HEK293 (cell line): ENCODE measurements at regions not wholly inside any gene's neighbourhood (a gene's known extent, or its start where the extent isn't known, plus 50 kb on each side); places are given as distances from the start of the nearest gene placed in this dataset.

Experiments used
- CTCF ChIA-PET: fragments of 350-600 bp; formaldehyde crosslinking; extraction: SDS; loops from one replicate; lab custom pipeline; 2021; ENCODE audit warnings: antibody characterized with exemption; lab: Yijun Ruan, JAX
- POLR2A ChIA-PET: fragments of 300-600 bp; formaldehyde crosslinking; extraction: SDS; loops from one replicate; lab custom pipeline; 2020; ENCODE audit warnings: antibody characterized with exemption, inconsistent platforms; lab: Yijun Ruan, JAX
- H3K27ac ChIP-seq: fragments of 200-500 bp; sonication (Bioruptor generic); 2 replicates; pipeline ENCODE4 v1.5.1; 2014; ENCODE audit warnings: low read depth, low read length, control low read depth, inconsistent platforms; ENCODE audit errors: extremely low read depth
- H3K36me3 ChIP-seq, 2 experiments: fragments of 200-500 bp in 1 of 2; sonication (Bioruptor generic) in 1 of 2; 1 replicate in 1 of 2; 2 replicates in 1 of 2; pipeline ENCODE4 v1.5.1; 2014 to 2017; ENCODE audit warnings: inconsistent platforms in 2 of 2, low read length in 2 of 2; ENCODE audit not compliant: control insufficient read depth in 2 of 2, insufficient read depth in 1 of 2
- H3K4me1 ChIP-seq: fragments of 200-500 bp; sonication (Bioruptor generic); 2 replicates; pipeline ENCODE4 v1.5.1; 2014; ENCODE audit warnings: mild to moderate bottlenecking, low read length, inconsistent platforms; ENCODE audit not compliant: control insufficient read depth, insufficient read depth
- H3K4me3 ChIP-seq: 2 replicates; pipeline ENCODE4 v1.5.1; 2011; ENCODE audit warnings: low read depth, mild to moderate bottlenecking, control low read depth, low read length, moderate library complexity
- H3K9me3 ChIP-seq: fragments of 200-500 bp; sonication (Bioruptor generic); 2 replicates; pipeline ENCODE4 v1.5.1; 2014; ENCODE audit warnings: low read depth, low read length, inconsistent platforms; ENCODE audit not compliant: control insufficient read depth, insufficient read depth
- EGR2 ChIP-seq: fragments of 450-650 bp; formaldehyde crosslinking; IDR thresholded peaks from 2 replicates; pipeline ENCODE4 v1.5.1; 2016; ENCODE audit warnings: low read depth, missing biosample characterization, missing genetic modification characterization
- IKZF3 ChIP-seq: fragments of 450-650 bp; IDR thresholded peaks from 2 replicates; pipeline ENCODE4 v1.5.0; 2018; ENCODE audit warnings: missing biosample characterization, mild to moderate bottlenecking, missing genetic modification characterization, moderate library complexity
- SP7 ChIP-seq: fragments of 450-650 bp; formaldehyde crosslinking; IDR thresholded peaks from 2 replicates; pipeline ENCODE4 v1.5.1; 2016; ENCODE audit warnings: missing biosample characterization, missing genetic modification characterization
- YY1 ChIP-seq: fragments of 450-650 bp; formaldehyde crosslinking; IDR thresholded peaks from 2 replicates; pipeline ENCODE4 v1.5.1; 2018; ENCODE audit warnings: missing biosample characterization, missing genetic modification characterization
- ZNF169 ChIP-seq: fragments of 450-650 bp; formaldehyde crosslinking; IDR thresholded peaks from 2 replicates; pipeline ENCODE4 v1.5.1; 2016; ENCODE audit warnings: missing biosample characterization, missing genetic modification characterization
- ZNF211 ChIP-seq: fragments of 450-650 bp; formaldehyde crosslinking; IDR thresholded peaks from 2 replicates; pipeline ENCODE4 v1.5.1; 2016; ENCODE audit warnings: low read depth, missing biosample characterization, missing genetic modification characterization
- ZNF239 ChIP-seq: fragments of 450-650 bp; formaldehyde crosslinking; IDR thresholded peaks from 2 replicates; pipeline ENCODE4 v1.5.1; 2016; ENCODE audit warnings: missing biosample characterization, missing genetic modification characterization
- ZNF366 ChIP-seq: fragments of 450-650 bp; formaldehyde crosslinking; conservative IDR thresholded peaks from 2 replicates; pipeline ENCODE4 v1.5.1; 2016; ENCODE audit warnings: missing biosample characterization, missing genetic modification characterization
- ZNF571 ChIP-seq: fragments of 450-650 bp; formaldehyde crosslinking; IDR thresholded peaks from 2 replicates; pipeline ENCODE4 v1.5.0; 2017; ENCODE audit warnings: missing biosample characterization, missing genetic modification characterization
- ZNF610 ChIP-seq: fragments of 450-650 bp; formaldehyde crosslinking; IDR thresholded peaks from 2 replicates; pipeline ENCODE4 v1.5.1; 2016; ENCODE audit warnings: missing biosample characterization, missing genetic modification characterization, borderline replicate concordance
- ZNF660 ChIP-seq: fragments of 450-650 bp; IDR thresholded peaks from 2 replicates; pipeline ENCODE4 v1.5.1; 2018; ENCODE audit warnings: missing biosample characterization, mild to moderate bottlenecking, missing genetic modification characterization
- ZNF777 ChIP-seq: fragments of 450-650 bp; formaldehyde crosslinking; IDR thresholded peaks from 2 replicates; pipeline ENCODE4 v1.5.1; 2017; ENCODE audit warnings: missing biosample characterization, missing genetic modification characterization, borderline replicate concordance
- TF ChIP-seq, protein P1 (sequence below): fragments of 450-650 bp; formaldehyde crosslinking; IDR thresholded peaks from 2 replicates; pipeline ENCODE4 v1.5.1; 2016; ENCODE audit warnings: missing biosample characterization, missing genetic modification characterization
- TF ChIP-seq, protein P2 (sequence below): fragments of 450-650 bp; formaldehyde crosslinking; IDR thresholded peaks from 2 replicates; pipeline ENCODE4 v1.5.1; 2016; ENCODE audit warnings: missing biosample characterization, missing genetic modification characterization
- TF ChIP-seq, protein P3 (sequence below): fragments of 450-650 bp; formaldehyde crosslinking; IDR thresholded peaks from 2 replicates; pipeline ENCODE4 v1.5.1; 2016; ENCODE audit warnings: missing biosample characterization, missing genetic modification characterization
- TF ChIP-seq, protein P4 (sequence below): fragments of 450-650 bp; formaldehyde crosslinking; IDR thresholded peaks from 2 replicates; pipeline ENCODE4 v1.5.1; 2016; ENCODE audit warnings: missing biosample characterization, missing genetic modification characterization
- TF ChIP-seq, protein P5 (sequence below): fragments of 450-650 bp; formaldehyde crosslinking; IDR thresholded peaks from 2 replicates; pipeline ENCODE4; 2016; ENCODE audit warnings: missing biosample characterization, missing genetic modification characterization

DNA sequence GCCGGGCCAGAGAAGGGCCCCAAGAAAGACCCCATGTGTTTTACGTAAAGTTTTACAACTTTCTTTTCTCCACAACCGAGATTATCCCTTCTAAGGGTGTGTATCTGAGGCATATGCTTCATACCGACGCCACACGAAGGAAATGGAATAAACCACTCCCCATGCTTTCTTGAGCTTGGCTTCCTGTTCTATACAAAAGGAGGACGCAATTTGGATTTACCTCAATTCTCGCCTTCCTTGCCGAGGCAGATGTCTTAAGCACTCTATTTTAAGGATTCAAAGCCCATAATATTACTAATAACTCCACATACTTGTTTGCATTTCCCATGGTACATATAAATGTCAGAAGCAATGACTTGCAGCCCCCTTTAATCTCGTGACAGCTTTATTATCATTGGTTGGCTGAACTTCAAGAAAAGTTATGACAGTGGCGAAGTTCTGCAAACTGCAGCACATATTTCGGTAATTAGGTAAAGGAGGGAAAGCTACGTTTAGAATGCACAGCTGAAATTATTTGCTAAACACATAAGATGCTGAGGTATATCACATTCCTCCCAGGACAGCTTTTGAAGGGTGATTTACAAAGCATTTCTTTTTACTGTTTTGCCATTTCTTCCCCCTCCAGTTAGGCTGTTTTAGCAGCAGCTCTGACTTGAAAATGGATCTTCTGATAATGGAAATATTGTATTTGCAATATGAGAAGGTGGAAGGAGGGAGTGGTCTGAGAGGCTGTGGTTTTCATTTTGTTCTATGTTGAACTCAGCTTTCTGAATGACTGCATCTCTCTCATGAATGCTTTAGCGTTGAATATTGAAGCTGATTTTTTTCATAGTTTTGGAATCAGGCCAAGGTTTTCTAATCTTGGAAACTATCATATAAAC lies 330.5 kb downstream of the EPHA7 start (continued):
- TF ChIP-seq, protein P1, sequence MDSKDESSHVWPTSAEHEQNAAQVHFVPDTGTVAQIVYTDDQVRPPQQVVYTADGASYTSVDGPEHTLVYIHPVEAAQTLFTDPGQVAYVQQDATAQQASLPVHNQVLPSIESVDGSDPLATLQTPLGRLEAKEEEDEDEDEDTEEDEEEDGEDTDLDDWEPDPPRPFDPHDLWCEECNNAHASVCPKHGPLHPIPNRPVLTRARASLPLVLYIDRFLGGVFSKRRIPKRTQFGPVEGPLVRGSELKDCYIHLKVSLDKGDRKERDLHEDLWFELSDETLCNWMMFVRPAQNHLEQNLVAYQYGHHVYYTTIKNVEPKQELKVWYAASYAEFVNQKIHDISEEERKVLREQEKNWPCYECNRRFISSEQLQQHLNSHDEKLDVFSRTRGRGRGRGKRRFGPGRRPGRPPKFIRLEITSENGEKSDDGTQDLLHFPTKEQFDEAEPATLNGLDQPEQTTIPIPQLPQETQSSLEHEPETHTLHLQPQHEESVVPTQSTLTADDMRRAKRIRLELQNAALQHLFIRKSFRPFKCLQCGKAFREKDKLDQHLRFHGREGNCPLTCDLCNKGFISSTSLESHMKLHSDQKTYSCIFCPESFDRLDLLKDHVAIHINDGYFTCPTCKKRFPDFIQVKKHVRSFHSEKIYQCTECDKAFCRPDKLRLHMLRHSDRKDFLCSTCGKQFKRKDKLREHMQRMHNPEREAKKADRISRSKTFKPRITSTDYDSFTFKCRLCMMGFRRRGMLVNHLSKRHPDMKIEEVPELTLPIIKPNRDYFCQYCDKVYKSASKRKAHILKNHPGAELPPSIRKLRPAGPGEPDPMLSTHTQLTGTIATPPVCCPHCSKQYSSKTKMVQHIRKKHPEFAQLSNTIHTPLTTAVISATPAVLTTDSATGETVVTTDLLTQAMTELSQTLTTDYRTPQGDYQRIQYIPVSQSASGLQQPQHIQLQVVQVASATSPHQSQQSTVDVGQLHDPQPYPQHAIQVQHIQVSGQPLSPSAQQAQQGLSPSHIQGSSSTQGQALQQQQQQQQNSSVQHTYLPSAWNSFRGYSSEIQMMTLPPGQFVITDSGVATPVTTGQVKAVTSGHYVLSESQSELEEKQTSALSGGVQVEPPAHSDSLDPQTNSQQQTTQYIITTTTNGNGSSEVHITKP (tag by site-specific recombination) = peak; percentile 95
- TF ChIP-seq, protein P2, sequence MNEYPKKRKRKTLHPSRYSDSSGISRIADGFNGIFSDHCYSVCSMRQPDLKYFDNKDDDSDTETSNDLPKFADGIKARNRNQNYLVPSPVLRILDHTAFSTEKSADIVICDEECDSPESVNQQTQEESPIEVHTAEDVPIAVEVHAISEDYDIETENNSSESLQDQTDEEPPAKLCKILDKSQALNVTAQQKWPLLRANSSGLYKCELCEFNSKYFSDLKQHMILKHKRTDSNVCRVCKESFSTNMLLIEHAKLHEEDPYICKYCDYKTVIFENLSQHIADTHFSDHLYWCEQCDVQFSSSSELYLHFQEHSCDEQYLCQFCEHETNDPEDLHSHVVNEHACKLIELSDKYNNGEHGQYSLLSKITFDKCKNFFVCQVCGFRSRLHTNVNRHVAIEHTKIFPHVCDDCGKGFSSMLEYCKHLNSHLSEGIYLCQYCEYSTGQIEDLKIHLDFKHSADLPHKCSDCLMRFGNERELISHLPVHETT (tag by site-specific recombination) = peak; percentile 42; the same call in 1 of the 2 replicates
- TF ChIP-seq ZNF660 (tag by site-specific recombination) = 0 out of 2 replicates have a peak, but pooled peaks have one; percentile 14
- TF ChIP-seq EGR2 (tag by site-specific recombination) = no peak
- TF ChIP-seq, protein P3, sequence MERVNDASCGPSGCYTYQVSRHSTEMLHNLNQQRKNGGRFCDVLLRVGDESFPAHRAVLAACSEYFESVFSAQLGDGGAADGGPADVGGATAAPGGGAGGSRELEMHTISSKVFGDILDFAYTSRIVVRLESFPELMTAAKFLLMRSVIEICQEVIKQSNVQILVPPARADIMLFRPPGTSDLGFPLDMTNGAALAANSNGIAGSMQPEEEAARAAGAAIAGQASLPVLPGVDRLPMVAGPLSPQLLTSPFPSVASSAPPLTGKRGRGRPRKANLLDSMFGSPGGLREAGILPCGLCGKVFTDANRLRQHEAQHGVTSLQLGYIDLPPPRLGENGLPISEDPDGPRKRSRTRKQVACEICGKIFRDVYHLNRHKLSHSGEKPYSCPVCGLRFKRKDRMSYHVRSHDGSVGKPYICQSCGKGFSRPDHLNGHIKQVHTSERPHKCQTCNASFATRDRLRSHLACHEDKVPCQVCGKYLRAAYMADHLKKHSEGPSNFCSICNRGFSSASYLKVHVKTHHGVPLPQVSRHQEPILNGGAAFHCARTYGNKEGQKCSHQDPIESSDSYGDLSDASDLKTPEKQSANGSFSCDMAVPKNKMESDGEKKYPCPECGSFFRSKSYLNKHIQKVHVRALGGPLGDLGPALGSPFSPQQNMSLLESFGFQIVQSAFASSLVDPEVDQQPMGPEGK (tag by site-specific recombination) = peak; percentile 57; the same call in 1 of the 2 replicates
- no peak for TF ChIP-seq ZNF571 (tag by site-specific recombination)
- TF ChIP-seq ZNF610 = peak; percentile 65; the same call in 1 of the 2 replicates
- TF ChIP-seq ZNF169 (tag by site-specific recombination) = no peak

DNA sequence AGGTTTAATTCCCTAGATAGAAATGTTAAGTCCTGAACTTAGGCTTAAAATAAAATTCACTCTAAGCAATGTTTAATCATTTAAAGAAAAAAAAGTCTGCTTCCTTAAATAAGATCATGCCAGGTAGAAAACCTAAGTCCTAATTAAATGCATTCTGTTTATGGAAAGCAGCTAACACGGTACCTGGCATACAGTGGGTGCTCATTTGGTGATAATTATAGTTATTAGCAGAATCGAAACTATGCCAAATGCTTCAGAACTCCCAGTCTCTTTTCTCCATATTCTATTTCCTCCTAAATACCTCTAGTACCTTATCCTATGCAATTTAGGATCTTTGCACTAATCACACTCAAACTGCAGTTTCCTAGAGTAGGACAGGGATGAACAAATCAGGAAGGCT lies 331.8 kb downstream of the EPHA7 start:
- ChIA-PET POLR2A (interaction anchor here (2.6 kb wide), 1 partner anchor 331 kb away, joined by 29 read pairs; the partner anchor contains the start of gene EPHA7), CTCF (interaction anchor here (0.7 to 1.3 kb wide), 3 partner anchors 10 to 617 kb away, joined by 3 to 4 read pairs (median 3); no protein-coding TSS in a partner anchor)
- no peaks in the 10 kb centered on the region for H3K9me3 ChIP-seq
- peak; percentile 94 for TF ChIP-seq SP7 (tag by site-specific recombination)
- TF ChIP-seq IKZF3 (tag by site-specific recombination) = 0 out of 2 replicates have a peak, but pooled peaks have one; percentile 8
- TF ChIP-seq, protein P4, sequence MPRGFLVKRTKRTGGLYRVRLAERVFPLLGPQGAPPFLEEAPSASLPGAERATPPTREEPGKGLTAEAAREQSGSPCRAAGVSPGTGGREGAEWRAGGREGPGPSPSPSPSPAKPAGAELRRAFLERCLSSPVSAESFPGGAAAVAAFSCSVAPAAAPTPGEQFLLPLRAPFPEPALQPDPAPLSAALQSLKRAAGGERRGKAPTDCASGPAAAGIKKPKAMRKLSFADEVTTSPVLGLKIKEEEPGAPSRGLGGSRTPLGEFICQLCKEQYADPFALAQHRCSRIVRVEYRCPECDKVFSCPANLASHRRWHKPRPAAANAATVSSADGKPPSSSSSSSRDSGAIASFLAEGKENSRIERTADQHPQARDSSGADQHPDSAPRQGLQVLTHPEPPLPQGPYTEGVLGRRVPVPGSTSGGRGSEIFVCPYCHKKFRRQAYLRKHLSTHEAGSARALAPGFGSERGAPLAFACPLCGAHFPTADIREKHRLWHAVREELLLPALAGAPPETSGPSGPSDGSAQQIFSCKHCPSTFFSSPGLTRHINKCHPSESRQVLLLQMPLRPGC (tag by site-specific recombination) = no peak
- no peak for TF ChIP-seq YY1 (tag by site-specific recombination)
- TF ChIP-seq ZNF239 (tag by site-specific recombination) = no peak
- TF ChIP-seq, protein P5, sequence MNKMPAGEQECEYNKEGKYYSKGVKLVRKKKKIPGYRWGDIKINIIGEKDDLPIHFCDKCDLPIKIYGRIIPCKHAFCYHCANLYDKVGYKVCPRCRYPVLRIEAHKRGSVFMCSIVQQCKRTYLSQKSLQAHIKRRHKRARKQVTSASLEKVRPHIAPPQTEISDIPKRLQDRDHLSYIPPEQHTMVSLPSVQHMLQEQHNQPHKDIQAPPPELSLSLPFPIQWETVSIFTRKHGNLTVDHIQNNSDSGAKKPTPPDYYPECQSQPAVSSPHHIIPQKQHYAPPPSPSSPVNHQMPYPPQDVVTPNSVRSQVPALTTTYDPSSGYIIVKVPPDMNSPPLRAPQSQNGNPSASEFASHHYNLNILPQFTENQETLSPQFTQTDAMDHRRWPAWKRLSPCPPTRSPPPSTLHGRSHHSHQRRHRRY = no peak
- TF ChIP-seq ZNF777 (tag by site-specific recombination) = no peak
- no peak for TF ChIP-seq ZNF211 (tag by site-specific recombination)
- 0 out of 2 replicates have a peak, but pooled peaks have one; percentile 10 for TF ChIP-seq ZNF366 (tag by site-specific recombination)
- no peak overlapping the region for H3K4me3 ChIP-seq
- H3K27ac ChIP-seq = no peak overlapping the region
- H3K36me3 ChIP-seq = no peaks in the 10 kb centered on the region
- H3K4me1 ChIP-seq = peaks cover 23% of the 10 kb centered on the region
